GM13976 (cell line): ENCODE measurements at regions not wholly inside any gene's neighbourhood (a gene's known extent, or its start where the extent isn't known, plus 50 kb on each side); places are given as distances from the start of the nearest gene placed in this dataset.

Experiments
- DNase-seq: peaks from one replicate; pipeline ENCODE4 v3.0.0; 2012; ENCODE audit warnings: low spot score
- CTCF ChIP-seq: IDR thresholded peaks from 2 replicates; pipeline ENCODE4 v1.5.1; 2012; ENCODE audit warnings: borderline replicate concordance, mild to moderate bottlenecking; ENCODE audit not compliant: insufficient read depth; ENCODE audit errors: extremely low read depth, missing control alignments, control extremely low read depth
- in situ Hi-C: fragments of 300-500 bp; cut with MboI; formaldehyde crosslinking; loops from one replicate; pipeline ENCODE4 v1.12.0; 2022; ENCODE audit warnings: low sequenced_read_pairs, mixed read lengths, inconsistent platforms; ENCODE audit not compliant: unreplicated experiment

GRCh38 chr5:163809473-163809872 lies 304.1 kb downstream of the MAT2B start:
- in situ Hi-C loops, result no loop called here
- TF ChIP-seq CTCF, result no peak
- DNase-seq, result no peak

- in situ Hi-C loops, result no loop called here
Measured at GRCh38 chr5:163813900-163814299, 308.5 kb downstream of the MAT2B start.

GRCh38 chr5:163815240-163815791 lies 309.9 kb downstream of the MAT2B start:
- no peak for DNase-seq
- TF ChIP-seq CTCF, result no peak
- in situ Hi-C loops, result no loop called here

More at GRCh38 chr5:163813900-163814299, 308.5 kb downstream of the MAT2B start:
- no peak for TF ChIP-seq CTCF
- DNase-seq, result no peak

GRCh38 chr5:163821142-163821541 lies 315.7 kb downstream of the MAT2B start:
- no peak for DNase-seq
- TF ChIP-seq CTCF, result no peak
- in situ Hi-C loops, result no loop called here

GRCh38 chr5:163822548-163822947 lies 317.1 kb downstream of the MAT2B start:
- no peak for DNase-seq
- in situ Hi-C loops, result no loop called here
- TF ChIP-seq CTCF, result no peak

GRCh38 chr5:163825661-163826060 lies 320.2 kb downstream of the MAT2B start:
- in situ Hi-C loops, result no loop called here
- no peak for TF ChIP-seq CTCF
- DNase-seq, result no peak
